T-helper 22 cell (primary cell): ENCODE measurements at regions not wholly inside any gene's neighbourhood (a gene's known extent, or its start where the extent isn't known, plus 50 kb on each side); places are given as distances from the start of the nearest gene placed in this dataset.
"Not testable (repeated sequence)": the region's sequence is repeated elsewhere in the genome, so short reads cannot be mapped to it uniquely, and the experiment has no call there.

Experiments
- DNase-seq: peaks from one replicate; pipeline ENCODE4 v3.0.0-alpha.2; 2020; ENCODE audit warnings: low read depth

DNA sequence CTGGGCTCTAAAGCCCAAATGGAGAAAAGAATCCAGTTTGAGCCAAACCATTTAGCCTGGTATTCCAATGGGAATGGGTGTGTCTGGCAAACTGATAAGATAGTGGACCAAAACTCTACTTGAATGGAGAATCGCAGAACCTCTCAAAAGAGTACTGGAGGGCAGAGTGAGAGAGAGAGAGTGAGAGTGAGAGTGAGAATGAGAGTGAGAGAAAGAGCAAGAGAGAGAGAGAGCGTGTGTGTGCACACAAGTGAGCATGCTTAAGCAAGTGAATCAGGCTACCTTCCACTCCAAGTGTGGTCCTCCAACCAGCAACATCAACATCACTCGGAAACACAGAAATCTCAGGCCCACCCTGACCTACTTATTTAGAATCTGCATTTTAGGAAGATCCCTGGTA lies 58.8 kb downstream of the UQCRFS1 start:
- DNase-seq = no peak

DNA sequence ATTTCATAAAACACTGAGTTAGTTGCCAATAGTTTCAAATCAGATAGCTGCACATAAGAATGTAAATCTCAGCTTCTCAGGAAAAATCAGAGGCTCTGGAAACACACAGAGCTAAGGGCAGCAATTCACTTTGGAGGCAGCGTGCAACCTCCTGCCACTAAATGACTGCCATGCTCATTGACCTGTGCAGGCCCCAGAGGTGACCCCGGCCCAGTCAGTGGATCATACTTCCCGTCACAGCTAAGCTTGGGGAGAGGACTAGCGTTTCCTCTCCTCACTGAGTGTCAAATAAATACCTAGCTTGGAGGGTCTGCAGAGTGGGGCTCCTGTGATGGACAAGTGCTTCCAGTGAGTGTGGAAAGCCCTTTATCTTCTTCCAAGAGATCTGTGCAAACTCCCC lies 67.2 kb downstream of the UQCRFS1 start:
- DNase-seq = no peak

DNA sequence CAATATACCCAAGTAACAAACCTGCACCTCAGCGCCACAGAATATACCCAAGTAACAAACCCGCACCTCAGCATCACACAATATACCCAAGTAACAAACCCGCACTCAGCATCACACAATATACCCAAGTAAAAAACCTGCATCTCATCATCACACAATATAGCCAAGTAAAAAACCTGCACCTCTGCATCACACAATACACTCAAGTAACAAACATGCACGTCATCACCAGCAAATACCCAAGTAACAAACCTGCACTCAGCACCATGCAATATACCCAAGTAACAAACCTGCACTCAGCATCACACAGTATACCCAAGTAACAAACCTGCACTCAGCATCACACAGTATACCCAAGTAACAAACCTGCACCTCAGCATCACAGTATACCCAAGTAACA lies 69.8 kb downstream of the UQCRFS1 start:
- DNase-seq = no peak

DNA sequence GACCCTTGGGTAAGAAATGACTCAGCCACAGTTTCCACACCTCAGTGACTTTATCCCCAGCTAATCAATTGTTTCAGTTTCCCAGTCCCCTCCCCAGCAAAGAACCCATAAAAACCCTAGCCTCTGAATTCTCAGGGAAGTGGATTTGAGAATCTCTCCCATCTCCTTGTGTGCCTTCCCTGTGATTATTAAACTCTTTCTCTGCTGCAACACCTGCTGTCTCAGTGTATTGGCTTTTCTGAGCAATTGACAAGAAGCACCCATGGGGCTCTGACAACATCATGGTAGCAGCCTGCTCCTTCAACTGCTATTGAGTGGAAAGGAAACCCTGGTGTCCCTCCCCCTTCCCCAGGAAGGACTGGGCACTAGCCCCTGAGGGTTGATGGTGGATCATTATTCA lies 73.7 kb downstream of the UQCRFS1 start:
- no peak for DNase-seq

DNA sequence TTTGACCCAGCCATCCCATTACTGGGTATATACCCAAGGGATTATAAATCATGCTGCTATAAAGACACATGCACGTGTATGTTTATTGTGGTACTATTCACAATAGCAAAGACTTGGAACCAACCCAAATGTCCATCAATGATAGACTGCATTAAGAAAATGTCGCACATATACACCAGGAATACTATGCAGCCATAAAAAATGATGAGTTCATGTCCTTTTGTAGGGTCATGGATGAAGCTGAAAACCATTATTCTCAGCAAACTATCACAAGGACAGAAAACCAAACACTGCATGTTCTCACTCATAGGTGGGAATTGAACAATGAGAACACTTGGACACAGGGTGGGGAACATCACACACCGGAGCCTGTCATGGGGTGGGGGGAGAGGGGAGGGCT lies 74.7 kb downstream of the UQCRFS1 start:
- not testable (repeated sequence) for DNase-seq

DNA sequence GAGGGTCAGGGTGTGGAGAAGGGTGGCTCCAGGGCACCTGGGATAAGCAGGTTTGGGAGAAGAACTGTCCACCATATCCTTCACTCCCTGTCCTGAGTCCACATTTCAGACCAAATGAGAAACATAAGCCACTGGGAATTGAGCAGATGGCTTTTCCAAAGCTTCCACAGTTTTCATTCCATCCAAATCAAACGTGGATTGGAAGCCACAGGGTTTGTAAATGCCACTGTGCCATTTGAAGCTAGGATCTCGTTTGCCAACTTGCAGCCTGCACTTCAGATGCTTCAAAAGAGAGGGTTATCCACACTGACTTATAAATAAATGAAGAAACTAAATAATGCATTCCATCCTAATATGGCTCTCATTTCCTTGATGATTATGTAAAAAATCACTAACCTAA lies 81.5 kb downstream of the UQCRFS1 start:
- DNase-seq = no peak

DNA sequence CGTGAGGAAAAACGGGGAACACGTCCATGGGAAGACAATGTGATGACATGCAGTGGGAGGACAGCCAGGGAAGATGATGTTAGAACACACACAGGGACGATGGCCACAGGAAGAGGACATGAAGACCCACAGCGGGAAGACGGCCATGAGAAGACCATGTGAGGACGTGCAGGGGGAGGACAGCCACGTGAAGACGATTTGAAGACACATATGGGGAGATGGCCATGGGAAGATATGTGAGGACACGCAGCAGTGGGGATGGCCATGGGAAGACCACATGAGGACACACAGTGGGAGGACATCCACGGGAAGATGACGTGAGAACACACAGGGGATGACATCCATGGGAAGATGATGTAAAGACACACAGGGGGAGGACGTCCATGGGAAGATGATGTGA lies 83.8 kb downstream of the UQCRFS1 start:
- DNase-seq = no peak

DNA sequence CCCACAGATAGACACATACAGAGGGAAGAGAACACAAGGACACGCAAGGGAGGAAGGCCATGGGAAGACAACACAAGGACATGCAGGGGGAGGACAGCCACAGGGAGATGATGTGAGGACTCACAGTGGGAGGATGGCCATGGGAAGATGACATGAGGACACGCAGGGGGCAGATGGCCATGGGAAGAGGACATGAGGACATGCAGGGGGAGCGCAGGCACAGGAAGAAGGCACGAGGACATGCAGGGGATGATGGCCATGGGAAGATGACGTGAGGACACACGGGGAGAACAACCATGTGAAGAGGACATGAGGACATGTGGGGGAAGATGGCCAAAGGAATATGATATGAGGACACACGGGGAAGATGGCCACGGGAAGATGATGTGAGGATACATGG lies 84.7 kb downstream of the UQCRFS1 start:
- DNase-seq = no peak

DNA sequence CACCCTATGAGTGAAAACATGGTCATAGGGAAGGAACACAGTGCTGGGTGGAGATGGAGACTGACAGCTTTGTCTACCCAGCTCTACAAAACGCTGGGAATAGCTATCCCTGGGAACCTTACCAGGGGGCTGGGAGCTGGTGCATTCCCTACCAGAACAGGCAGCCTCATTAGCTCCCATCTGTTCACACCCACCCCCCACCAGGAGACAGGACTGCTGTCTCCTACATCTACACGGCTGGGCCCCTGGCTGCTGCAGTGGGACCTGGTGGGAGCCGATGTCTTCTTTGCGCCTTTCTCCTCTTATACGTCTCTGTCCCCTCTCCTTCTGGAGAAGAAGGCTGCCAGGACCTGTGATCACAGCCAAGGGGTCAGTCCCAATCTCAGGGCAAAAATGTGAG lies 90.8 kb downstream of the UQCRFS1 start:
- no peak for DNase-seq

DNA sequence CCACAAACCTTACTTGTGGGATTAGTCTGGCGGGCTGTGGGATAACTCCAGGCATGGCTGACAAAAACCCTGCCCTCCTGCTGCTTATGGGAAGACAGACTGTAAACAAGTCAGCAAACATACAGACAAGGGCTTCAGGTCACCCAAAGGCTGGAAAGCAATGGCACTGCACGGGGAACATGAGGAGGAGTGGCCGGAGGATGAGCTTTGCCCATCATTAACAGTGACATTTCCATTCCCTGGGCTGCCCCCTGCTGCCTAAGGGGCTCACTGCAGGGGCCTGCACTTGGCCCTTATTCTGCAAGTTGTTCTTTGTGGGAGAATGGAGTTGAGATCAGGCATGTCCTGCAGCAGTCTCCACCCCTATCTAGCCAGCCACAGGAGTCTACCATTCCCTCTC lies 91.3 kb downstream of the UQCRFS1 start:
- no peak for DNase-seq

DNA sequence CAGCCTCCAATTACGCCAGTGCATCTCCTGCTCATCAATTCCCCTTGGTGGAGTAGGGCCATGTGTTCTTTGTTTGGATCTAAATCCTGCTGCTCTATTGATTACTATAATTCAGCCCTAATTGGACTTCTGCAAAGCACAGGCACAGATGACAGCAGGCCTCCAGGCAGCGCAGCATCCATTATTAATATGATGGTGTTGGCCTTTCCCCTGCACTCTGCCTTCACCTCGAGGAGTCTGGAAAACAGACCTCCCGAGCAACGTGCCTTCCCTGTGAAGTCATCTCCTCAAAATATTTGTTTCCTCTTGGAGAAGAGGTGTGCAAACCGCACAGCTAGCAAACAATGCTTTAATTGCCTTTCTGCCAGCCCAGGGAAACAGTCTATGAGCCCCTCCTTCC lies 92.5 kb downstream of the UQCRFS1 start:
- no peak for DNase-seq

DNA sequence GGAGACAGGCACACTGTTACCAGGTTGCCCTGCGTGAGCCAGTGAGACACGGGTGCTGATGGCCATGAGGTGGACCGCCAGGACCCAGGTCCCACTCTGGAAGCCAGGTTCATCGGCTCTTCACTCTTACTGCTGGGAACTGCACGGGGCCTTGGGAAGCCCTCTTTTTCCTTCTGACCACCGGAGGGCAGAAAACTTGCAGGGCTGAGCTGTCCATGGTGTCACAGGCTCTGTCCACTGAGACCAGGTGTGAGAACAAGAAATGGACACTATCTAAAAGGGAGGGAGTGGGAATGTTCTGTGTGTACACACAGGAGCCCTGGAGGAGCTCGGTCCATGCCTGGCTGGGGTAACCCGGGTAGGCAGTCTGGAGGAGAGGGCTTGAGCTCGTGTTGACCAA lies 93.4 kb downstream of the UQCRFS1 start:
- DNase-seq = no peak

DNA sequence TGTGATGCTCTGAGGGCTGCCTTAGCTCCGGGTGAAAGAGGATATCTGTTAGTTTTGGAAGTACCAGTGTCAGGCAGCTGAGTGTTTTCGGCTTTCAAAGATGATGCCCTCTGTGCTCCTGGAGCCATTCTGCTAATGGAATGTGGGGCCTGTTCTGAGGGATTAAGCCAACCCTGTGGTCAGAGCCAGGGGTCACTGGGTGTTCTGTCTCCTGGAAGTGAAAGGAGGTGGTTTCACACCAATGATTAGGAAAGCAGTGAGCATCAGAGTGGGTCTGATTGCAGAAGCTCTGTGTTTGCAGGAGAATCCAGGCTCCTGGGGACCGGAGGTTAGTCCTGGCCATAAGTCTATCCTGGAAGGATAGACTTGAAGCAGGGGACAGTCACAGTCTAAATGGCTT lies 94.6 kb downstream of the UQCRFS1 start:
- no peak for DNase-seq

DNA sequence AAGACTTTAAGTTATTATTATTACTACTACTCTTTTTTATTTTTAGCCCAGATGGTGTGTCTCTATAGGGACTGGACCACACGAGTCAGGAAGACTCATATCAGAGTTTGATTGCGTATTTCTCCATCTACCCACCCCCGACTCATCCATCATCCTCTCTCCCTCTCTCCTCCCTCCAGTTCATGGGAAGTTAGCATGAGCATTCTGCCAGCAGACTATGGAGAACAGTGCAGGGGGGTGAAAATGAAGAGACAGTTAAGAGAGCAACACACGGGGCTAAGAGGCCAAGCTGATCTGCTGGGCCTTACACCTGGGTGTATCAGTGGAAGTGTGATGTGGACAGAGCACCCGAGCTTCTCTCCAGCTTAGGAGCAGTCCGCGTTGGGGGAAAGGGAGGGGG lies 95.0 kb downstream of the UQCRFS1 start:
- no peak for DNase-seq

DNA sequence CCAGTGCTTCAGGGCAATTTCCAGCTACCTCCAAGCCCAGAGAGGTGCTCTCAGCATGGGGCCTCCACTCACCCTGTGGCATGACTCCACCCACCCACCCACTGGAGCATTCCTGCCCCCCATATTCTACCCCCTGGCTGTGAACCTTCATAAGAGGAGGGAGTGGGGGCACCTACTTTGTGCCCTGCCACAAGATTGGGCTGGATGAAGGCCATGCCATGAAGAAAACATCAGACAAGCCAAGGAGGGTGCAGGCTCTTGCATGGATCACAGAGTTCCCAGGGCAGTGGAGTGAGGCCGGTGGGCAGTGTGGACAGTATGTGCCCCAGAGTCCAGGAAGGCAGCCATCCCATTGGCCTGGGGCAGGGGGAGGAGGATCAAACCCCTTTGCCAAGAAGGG lies 97.8 kb downstream of the UQCRFS1 start:
- no peak for DNase-seq

DNA sequence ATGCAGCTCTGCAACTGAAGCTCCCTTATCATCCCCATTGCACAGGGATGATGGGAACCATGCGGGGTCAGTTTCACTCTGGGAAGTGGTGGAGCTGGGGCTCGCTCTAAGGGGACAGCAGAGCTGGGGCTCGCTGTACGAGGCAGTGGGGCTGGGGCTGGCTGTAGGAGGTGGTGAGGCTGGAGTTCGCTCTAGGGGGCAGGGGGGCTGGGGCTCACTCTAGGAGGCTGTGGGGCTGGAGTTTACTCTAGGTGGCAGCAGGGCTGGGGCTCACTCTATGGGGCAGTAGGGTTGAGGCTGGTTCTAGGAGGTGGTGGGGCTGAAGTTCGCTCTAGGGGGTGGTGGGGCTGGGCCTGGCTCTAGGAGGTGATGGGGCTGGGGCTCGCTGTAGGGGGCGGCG lies 99.1 kb downstream of the UQCRFS1 start:
- no peak for DNase-seq

DNA sequence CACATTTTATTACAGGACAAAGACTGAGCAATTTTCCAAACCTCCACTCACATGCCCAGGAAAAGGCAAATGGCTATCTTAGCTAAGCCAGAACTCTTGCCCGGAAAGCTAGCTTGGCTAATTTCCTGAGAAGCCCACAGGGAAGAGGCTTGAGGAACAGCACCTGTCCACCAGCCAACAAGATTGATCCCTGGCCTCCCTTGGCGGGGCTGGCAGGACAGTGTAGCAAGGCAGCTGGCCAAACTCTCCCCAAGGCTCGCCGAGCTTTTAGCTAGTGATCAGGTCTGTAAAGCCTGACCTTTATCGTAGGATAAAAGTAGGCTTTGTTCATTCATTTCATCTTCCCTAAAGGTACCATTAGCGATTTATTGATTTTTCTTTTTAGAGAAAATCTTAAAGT lies 101.4 kb downstream of the UQCRFS1 start:
- DNase-seq = no peak

DNA sequence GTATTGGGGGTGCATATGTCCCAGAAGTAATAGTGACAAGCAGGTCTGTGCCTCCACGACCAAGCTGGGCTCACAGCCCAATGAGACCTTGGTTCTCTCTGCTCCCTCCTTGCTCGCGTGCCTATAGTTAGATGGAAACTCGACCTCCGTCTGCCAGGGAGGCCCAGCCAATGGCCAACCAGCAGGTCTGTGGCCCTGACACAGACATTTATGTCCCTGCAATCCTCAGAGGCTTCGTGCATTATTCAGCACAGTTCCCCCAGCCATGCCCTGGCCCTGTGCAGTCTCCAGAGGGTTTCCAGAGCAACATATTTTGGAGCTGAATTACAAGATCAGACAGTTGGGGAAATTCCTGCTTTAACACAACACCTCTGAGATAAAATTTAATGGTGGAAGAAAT lies 105.1 kb downstream of the UQCRFS1 start:
- no peak for DNase-seq

DNA sequence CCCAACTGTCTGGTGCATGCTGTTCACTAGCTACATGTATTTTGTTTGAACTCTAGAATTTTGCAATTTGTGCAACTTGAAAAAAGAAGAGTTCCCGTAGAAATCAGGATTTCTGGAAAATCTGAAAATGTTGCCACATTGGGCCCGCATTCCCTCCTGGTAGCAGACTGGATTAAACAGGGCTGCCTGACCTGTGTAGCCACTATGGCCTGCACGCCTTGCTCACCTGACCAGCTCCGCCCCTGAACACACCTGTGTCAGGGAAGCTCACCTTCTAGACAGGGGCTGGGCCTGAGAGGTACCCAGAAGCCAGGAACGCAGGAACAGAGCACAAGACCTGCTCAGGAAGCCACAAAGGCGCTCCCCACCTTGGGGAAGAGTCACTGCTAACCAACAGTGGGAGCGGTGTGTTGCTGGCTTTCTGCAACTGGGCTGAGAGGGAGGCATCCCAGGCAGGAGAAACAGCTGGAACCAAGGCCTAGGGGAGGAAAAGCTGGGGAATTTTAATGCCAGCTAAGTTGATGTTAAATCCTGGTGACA lies 106.5 kb downstream of the UQCRFS1 start:
- no peak for DNase-seq

DNA sequence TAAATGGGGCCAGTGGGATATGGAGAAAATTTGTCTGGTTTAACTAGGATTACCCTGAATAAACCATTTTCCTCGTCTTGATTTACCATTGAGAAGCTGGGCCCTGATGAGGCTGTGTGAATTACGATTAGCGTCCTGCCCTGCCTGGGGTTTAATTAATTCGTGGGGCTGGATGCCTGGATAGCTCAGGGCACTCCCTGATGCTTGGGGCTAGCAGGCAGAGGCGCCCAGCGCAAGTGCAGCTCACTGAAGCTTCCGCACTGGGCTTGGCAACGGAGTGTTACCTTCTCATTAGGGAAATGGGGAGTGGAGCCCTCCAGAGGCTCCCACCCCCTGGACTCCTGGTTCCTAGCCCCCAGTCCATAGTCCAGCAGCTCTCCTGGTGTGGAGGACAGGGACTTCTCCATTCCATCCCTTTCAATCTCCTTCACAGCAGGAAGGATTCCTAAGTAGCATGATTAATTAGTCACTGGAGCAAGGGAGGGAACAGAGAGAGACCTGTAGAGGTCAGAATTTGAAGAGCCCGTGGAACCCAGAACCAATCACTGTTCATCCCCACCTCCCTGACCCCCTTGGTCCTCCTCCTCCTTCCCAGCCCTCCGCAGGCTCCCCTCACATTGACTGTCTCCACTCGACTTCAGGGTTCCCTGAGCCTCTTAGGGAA lies 107.2 kb downstream of the UQCRFS1 start:
- no peak for DNase-seq

DNA sequence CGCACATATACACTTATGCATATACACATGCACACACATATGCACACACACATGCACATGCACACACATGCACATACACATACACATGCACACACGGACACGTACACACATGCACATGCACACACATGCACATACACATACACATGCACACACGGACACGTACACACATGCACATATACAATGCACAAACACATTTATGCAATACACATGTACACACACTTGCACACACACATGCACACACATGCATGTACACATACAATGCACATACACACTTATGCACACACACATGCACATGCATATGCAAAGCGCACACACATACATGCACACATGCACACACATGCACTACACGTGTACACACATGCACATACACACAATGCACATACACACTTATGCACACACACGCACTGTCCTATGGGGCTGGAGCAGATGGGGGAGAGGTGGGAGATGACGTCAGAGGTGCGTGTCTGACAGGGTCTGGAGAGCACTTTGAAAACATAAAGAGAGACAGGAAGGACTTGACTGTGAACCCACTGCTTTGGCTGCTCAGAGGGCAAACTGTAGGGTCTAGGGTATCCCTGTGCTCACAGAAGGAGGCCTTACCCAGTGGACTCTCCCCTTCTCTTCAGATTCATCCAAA lies 108.2 kb downstream of the UQCRFS1 start:
- DNase-seq = no peak

DNA sequence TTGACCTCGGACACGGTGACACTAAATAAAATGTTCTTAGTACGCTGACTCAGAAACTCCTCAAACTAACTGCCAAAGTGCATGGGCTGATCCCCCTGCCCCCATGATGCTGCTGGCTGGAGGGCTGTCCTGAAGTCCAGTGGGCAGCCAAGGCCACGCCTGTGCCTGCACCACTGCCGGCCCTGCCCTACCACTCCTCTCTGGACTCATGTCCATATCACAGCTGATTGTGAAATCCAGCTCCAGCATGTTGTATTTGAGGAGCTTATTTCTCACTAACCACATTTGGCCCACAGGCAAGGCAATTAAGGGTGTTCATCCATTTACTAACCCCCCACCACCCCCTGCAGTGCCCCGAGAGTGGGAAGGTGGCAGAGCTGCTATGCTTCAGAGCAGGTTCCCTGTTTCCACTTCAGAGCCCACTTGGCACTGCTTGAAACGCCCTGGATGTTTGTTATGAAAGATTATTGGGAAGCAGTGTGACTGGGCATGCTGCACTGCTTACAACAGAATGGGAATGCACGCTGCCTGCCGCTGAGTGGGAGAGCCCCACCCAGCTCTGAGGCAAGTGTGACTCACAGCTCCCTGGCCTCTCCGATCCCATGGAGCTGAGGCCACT lies 114.0 kb downstream of the UQCRFS1 start:
- no peak for DNase-seq

DNA sequence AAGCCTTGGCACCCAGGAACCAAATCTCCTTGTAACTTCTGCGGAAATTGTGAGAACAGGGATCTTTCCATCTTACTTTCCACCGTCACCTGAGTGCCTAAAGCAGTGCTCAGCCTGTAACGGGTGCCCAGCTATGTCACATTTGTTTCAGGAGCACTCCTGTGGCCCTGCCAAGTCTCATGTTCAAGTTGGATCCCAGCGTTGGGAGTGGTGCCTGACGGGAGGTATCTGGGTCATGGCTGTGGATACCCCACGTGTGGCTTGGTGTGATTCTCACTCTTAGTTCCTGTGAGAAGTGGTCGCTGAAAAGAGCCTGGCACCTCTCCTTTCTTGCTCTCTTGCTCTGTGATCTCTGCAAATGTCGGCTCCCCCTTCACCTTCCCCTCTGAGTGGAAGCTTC lies 114.9 kb downstream of the UQCRFS1 start:
- no peak for DNase-seq

DNA sequence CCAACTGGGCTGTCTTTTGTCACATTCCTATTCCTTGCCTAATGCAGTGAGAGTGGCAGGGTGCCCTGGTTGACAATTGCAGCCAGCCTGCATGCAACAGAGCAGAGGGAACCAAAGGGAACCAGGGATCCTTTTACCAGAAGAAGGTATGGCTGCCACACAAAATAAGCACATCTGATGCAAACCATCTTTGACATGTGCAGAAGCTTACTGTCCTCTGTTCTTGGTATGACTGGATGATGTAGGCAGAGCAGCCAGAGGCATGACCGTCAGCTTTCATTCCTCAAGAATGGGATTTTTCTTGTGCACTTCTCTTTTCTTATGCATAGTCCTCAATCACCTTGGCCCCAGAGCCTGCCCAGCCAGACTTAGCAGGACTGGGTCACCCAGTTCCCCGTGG lies 116.1 kb downstream of the UQCRFS1 start:
- no peak for DNase-seq
